H1 (cell line): ENCODE measurements at regions not wholly inside any gene's neighbourhood (a gene's known extent, or its start where the extent isn't known, plus 50 kb on each side); places are given as distances from the start of the nearest gene placed in this dataset.

Experiments used
- CTCF ChIA-PET: fragments of 300-600 bp; sonication (Branson Sonifier 250); formaldehyde crosslinking; loops from one replicate; lab custom pipeline; 2021; ENCODE audit not compliant: partially characterized antibody; lab: Charles Lee
- POLR2A ChIA-PET: fragments of 300-600 bp; sonication (Branson Sonifier 250); formaldehyde crosslinking; loops from one replicate; lab custom pipeline; 2021; ENCODE audit warnings: inconsistent platforms; ENCODE audit not compliant: partially characterized antibody; lab: Charles Lee
- DNase-seq, 2 experiments: peaks; one replicate each; pipeline versions ENCODE4 v3.0.0 to v3.0.0-alpha.2; 2010 to 2022; ENCODE audit warnings: low spot score in 2 of 2, low read depth in 1 of 2, mixed read lengths in 1 of 2
- FAIRE-seq: peaks from 2 replicates; lab custom pipeline; 2011; peaks lifted over from hg19 to GRCh38; lab: Jason Lieb, UNC
- H2AFZ ChIP-seq: 2 replicates; pipeline ENCODE4 v1.8.1; 2012; ENCODE audit warnings: low read length, inconsistent platforms
- H2AK5ac ChIP-seq: 2 replicates; pipeline ENCODE4 v1.6.1; 2013; ENCODE audit warnings: low read depth, low read length
- H2BK120ac ChIP-seq: replicated peaks from 2 replicates; pipeline ENCODE3; 2013; ENCODE audit warnings: low read depth, low read length, inconsistent platforms
- H2BK12ac ChIP-seq: 2 replicates; pipeline ENCODE4 v1.6.1; 2013; ENCODE audit warnings: low read depth, low read length
- H2BK15ac ChIP-seq: 2 replicates; pipeline ENCODE4 v1.6.1; 2013; ENCODE audit warnings: low read length
- H2BK20ac ChIP-seq: 2 replicates; pipeline ENCODE4 v1.6.1; 2013; ENCODE audit warnings: low read length
- H2BK5ac ChIP-seq: 2 replicates; pipeline ENCODE4 v1.6.1; 2013; ENCODE audit warnings: low read depth, low read length
- H3K14ac ChIP-seq: 2 replicates; pipeline ENCODE4 v1.6.1; 2013; ENCODE audit warnings: inconsistent platforms; ENCODE audit not compliant: insufficient read length
- H3K18ac ChIP-seq: 2 replicates; pipeline ENCODE4 v1.6.1; 2013; ENCODE audit warnings: low read length; ENCODE audit errors: extremely low read depth
- H3K23ac ChIP-seq: 2 replicates; pipeline ENCODE4 v1.6.1; 2013; ENCODE audit warnings: inconsistent platforms; ENCODE audit not compliant: insufficient read length
- H3K23me2 ChIP-seq: 2 replicates; pipeline ENCODE4 v1.6.1; 2013; ENCODE audit warnings: low read depth, low read length
- H3K27ac ChIP-seq: 2 replicates; pipeline ENCODE4 v1.6.1; 2011; ENCODE audit warnings: low read depth, low read length, inconsistent platforms
- H3K27me3 ChIP-seq, 4 experiments: replicated peaks in 1 of 4; 1 replicate in 1 of 4; 2 replicates in 3 of 4; pipeline versions ENCODE4 v1.6.1 to v1.8.1; 2011 to 2013; ENCODE audit warnings: low read length in 3 of 4, mild to moderate bottlenecking in 3 of 4, inconsistent platforms in 2 of 4, mixed read lengths in 2 of 4, moderate library complexity in 1 of 4; ENCODE audit not compliant: control insufficient read depth in 3 of 4, insufficient read depth in 3 of 4; ENCODE audit errors: extremely low read depth in 1 of 4
- H3K36me3 ChIP-seq, 4 experiments: 2 replicates each; pipeline versions ENCODE4 v1.6.1 to v1.8.1; 2011 to 2013; ENCODE audit warnings: mild to moderate bottlenecking in 4 of 4, low read length in 3 of 4, moderate library complexity in 2 of 4, control low read depth in 1 of 4, inconsistent platforms in 1 of 4; ENCODE audit not compliant: insufficient read depth in 4 of 4, control insufficient read depth in 2 of 4
- H3K4ac ChIP-seq: replicated peaks from 2 replicates; pipeline ENCODE3; 2013; ENCODE audit warnings: low read length, low read depth, mixed read lengths, inconsistent platforms; ENCODE audit not compliant: insufficient read length
- H3K4me1 ChIP-seq, 4 experiments: replicated peaks in 1 of 4; 1 replicate in 1 of 4; 2 replicates in 3 of 4; pipeline versions ENCODE4 v1.6.1 to v1.8.1; 2011 to 2013; ENCODE audit warnings: low read length in 3 of 4, inconsistent platforms in 2 of 4, mixed read lengths in 1 of 4; ENCODE audit not compliant: insufficient read depth in 4 of 4, control insufficient read depth in 3 of 4
- H3K4me2 ChIP-seq, 2 experiments: 2 replicates each; pipeline versions ENCODE4 v1.6.1 to v1.8.1; 2011 to 2013; ENCODE audit warnings: low read depth in 2 of 2, low read length in 2 of 2, control low read depth in 1 of 2, inconsistent platforms in 1 of 2, mild to moderate bottlenecking in 1 of 2; ENCODE audit not compliant: insufficient read depth in 1 of 2
- H3K4me3 ChIP-seq, 4 experiments: fragments of 200-600, 300-600 bp in 1 of 4; sonication (generic), shearing (Covaris generic), sonication (Bioruptor Twin) in 1 of 4; 2 replicates each; pipeline versions ENCODE4 v1.5.1 to v1.8.1; 2011 to 2016; ENCODE audit warnings: low read length in 4 of 4, low read depth in 3 of 4, control low read depth in 2 of 4, inconsistent platforms in 2 of 4, mild to moderate bottlenecking in 2 of 4, mixed read lengths in 1 of 4, moderate library complexity in 1 of 4; ENCODE audit not compliant: insufficient read depth in 2 of 4; ENCODE audit errors: extremely low read depth in 1 of 4
- H3K56ac ChIP-seq: replicated peaks from 2 replicates; pipeline ENCODE3; 2013; ENCODE audit warnings: low read depth, mild to moderate bottlenecking, mixed read lengths, low read length, inconsistent platforms; ENCODE audit not compliant: insufficient read length
- H3K79me1 ChIP-seq: 2 replicates; pipeline ENCODE4 v1.6.1; 2013; ENCODE audit warnings: low read depth, low read length, control low read depth
- H3K79me2 ChIP-seq, 2 experiments: 2 replicates each; pipeline versions ENCODE4 v1.6.1 to v1.8.1; 2012 to 2013; ENCODE audit warnings: low read length in 2 of 2, mild to moderate bottlenecking in 2 of 2, inconsistent platforms in 1 of 2; ENCODE audit not compliant: insufficient read depth in 2 of 2, control insufficient read depth in 1 of 2
- H3K9ac ChIP-seq, 4 experiments: replicated peaks in 1 of 4; 1 replicate in 1 of 4; 2 replicates in 3 of 4; pipeline versions ENCODE4 v1.6.1 to v1.8.1; 2011 to 2013; ENCODE audit warnings: low read depth in 3 of 4, low read length in 3 of 4, control low read depth in 2 of 4, mild to moderate bottlenecking in 2 of 4, moderate library complexity in 2 of 4, inconsistent platforms in 1 of 4; ENCODE audit errors: extremely low read depth in 1 of 4
- H3K9me3 ChIP-seq, 2 experiments: 2 replicates each; pipeline versions ENCODE4 v1.6.1 to v1.8.1; 2012 to 2013; ENCODE audit warnings: mild to moderate bottlenecking in 2 of 2, moderate library complexity in 2 of 2, control low read depth in 1 of 2, inconsistent platforms in 1 of 2, low read depth in 1 of 2, low read length in 1 of 2, mixed read lengths in 1 of 2; ENCODE audit not compliant: insufficient read depth in 2 of 2
- H4K20me1 ChIP-seq, 2 experiments: replicated peaks in 1 of 2; 2 replicates each; pipeline versions ENCODE3 to v1.8.1; 2011 to 2013; ENCODE audit warnings: inconsistent platforms in 2 of 2, low read length in 2 of 2, mild to moderate bottlenecking in 1 of 2; ENCODE audit not compliant: insufficient read depth in 2 of 2, control insufficient read depth in 1 of 2
- H4K5ac ChIP-seq: 2 replicates; pipeline ENCODE4 v1.6.1; 2013; ENCODE audit warnings: low read length, low read depth, mixed read lengths, inconsistent platforms; ENCODE audit not compliant: insufficient read length
- H4K8ac ChIP-seq: 2 replicates; pipeline ENCODE4 v1.8.0; 2013; ENCODE audit warnings: mild to moderate bottlenecking, moderate library complexity, low read length, inconsistent platforms; ENCODE audit not compliant: insufficient read depth; ENCODE audit errors: extremely low read depth
- H4K91ac ChIP-seq: replicated peaks from 2 replicates; pipeline ENCODE3; 2013; ENCODE audit warnings: low read length, mixed read lengths, inconsistent platforms; ENCODE audit not compliant: insufficient read length
- CBX8 ChIP-seq: fragments of 300-800, 300-1000 bp; sonication (generic); IDR thresholded peaks from 2 replicates; pipeline ENCODE4 v1.7.1; 2016; ENCODE audit warnings: low read depth, low read length, borderline replicate concordance
- EGR1 ChIP-seq: IDR thresholded peaks from 2 replicates; pipeline ENCODE4 v1.6.1; 2011; ENCODE audit warnings: low read depth, low read length, borderline replicate concordance
- FOSL1 ChIP-seq: IDR thresholded peaks from 2 replicates; pipeline ENCODE4 v1.6.1; 2011; ENCODE audit warnings: mild to moderate bottlenecking, low read depth, low read length, moderate library complexity; ENCODE audit not compliant: insufficient read depth
- GTF2F1 ChIP-seq: IDR thresholded peaks from 2 replicates; pipeline ENCODE4 v1.6.1; 2012; ENCODE audit warnings: low read depth, low read length, improper control_type of control experiment, borderline replicate concordance
- JUND ChIP-seq: IDR thresholded peaks from 2 replicates; pipeline ENCODE4 v1.6.1; 2011; ENCODE audit warnings: mild to moderate bottlenecking, improper control_type of control experiment, low read length
- KDM5A ChIP-seq: fragments of 200-600 bp; IDR thresholded peaks from 2 replicates; pipeline ENCODE4 v1.7.1; 2012; ENCODE audit warnings: mild to moderate bottlenecking, low read length, inconsistent platforms, mixed read lengths
- MAX ChIP-seq: IDR thresholded peaks from 2 replicates; pipeline ENCODE4 v1.6.1; 2012; ENCODE audit warnings: inconsistent platforms
- POLR2A ChIP-seq, 2 experiments: IDR thresholded peaks; 1 replicate in 1 of 2; 2 replicates in 1 of 2; pipeline ENCODE4 v1.6.1; 2011; ENCODE audit warnings: low read depth in 2 of 2, low read length in 2 of 2, mild to moderate bottlenecking in 2 of 2; ENCODE audit errors: control extremely low read depth in 1 of 2
- POU5F1 ChIP-seq: IDR thresholded peaks from 2 replicates; pipeline ENCODE4 v1.6.1; 2011; ENCODE audit warnings: low read depth, mild to moderate bottlenecking, low read length, moderate library complexity
- RAD21 ChIP-seq, 2 experiments: IDR thresholded peaks in 1 of 2; conservative IDR thresholded peaks in 1 of 2; 2 replicates each; pipeline ENCODE4 v1.6.1; 2011; ENCODE audit warnings: low read depth in 2 of 2, low read length in 2 of 2, improper control_type of control experiment in 1 of 2, inconsistent platforms in 1 of 2, mild to moderate bottlenecking in 1 of 2, moderate library complexity in 1 of 2
- SUZ12 ChIP-seq: fragments of 200-600 bp; sonication (generic); IDR thresholded peaks from 2 replicates; pipeline ENCODE4 v1.6.1; 2012; ENCODE audit warnings: mild to moderate bottlenecking, inconsistent platforms, low read length, moderate library complexity, mixed read lengths
- TAF1 ChIP-seq: IDR thresholded peaks from 2 replicates; pipeline ENCODE4 v1.6.1; 2011; ENCODE audit warnings: mild to moderate bottlenecking, low read depth, low read length
- TBP ChIP-seq: IDR thresholded peaks from 2 replicates; pipeline ENCODE4 v1.6.1; 2011; ENCODE audit warnings: low read depth, low read length, improper control_type of control experiment
- USF2 ChIP-seq: IDR thresholded peaks from 2 replicates; pipeline ENCODE4 v1.6.1; 2011; ENCODE audit warnings: low read length, improper control_type of control experiment
- WGBS, 2 experiments: shearing (Covaris generic) in 1 of 2; methylation state at CpG; one replicate each; pipeline versions ENCODE4 v1.1.6 to v1.1.7; 2013 to 2015; ENCODE audit warnings: low lambda C conversion rate in 2 of 2, mixed read lengths in 2 of 2, inconsistent platforms in 1 of 2, low coverage in 1 of 2, missing lambda C conversion rate in 1 of 2; ENCODE audit not compliant: insufficient replicate concordance in 2 of 2, insufficient coverage in 1 of 2, insufficient read length in 1 of 2; ENCODE audit errors: extremely low coverage in 1 of 2, missing lambda C conversion rate in 1 of 2; 5-methylcytosine and 5-hydroxymethylcytosine counted together

GRCh38 chr4:141922236-141922635, 285.9 kb downstream of the IL15 start:
- H2AK5ac ChIP-seq, result no peak overlapping the region
- ChIA-PET POLR2A (no interaction called here), CTCF (no interaction called here)
- H3K27ac ChIP-seq, result no peak overlapping the region
- no peak overlapping the region for H2BK5ac ChIP-seq
- no peak overlapping the region for H4K8ac ChIP-seq
- H3K4ac ChIP-seq, result no peak overlapping the region
- no peak overlapping the region for H2BK120ac ChIP-seq
- no peaks in the 10 kb centered on the region for H3K23me2 ChIP-seq
- H2BK12ac ChIP-seq, result no peak overlapping the region
- H2BK20ac ChIP-seq, result no peak overlapping the region
- no peak for FAIRE-seq
- H4K20me1 ChIP-seq, result no peaks in the 10 kb centered on the region
- H3K56ac ChIP-seq, result no peak overlapping the region
- no peak overlapping the region for H2BK15ac ChIP-seq
- no peaks in the 10 kb centered on the region for H3K79me2 ChIP-seq
- no peaks in the 10 kb centered on the region for H3K79me1 ChIP-seq
- H3K4me3 ChIP-seq, result no peak overlapping the region
- no peaks in the 10 kb centered on the region for H3K27me3 ChIP-seq
- H2AFZ ChIP-seq, result no peak overlapping the region
- H3K4me1 ChIP-seq, result no peaks in the 10 kb centered on the region
- H3K9me3 ChIP-seq, result no peaks in the 10 kb centered on the region
- H4K91ac ChIP-seq, result no peak overlapping the region
- no peak overlapping the region for H3K23ac ChIP-seq
- no peak overlapping the region for H4K5ac ChIP-seq
- H3K36me3 ChIP-seq, result no peaks in the 10 kb centered on the region
- no peak for DNase-seq
- 91% methylated on average over 2 of the region's 2 CpGs; no CpG with 5 or more reads in 1 of the 2 experiments for WGBS, 2 experiments
- H3K4me2 ChIP-seq, result no peak overlapping the region
- H3K14ac ChIP-seq, result no peak overlapping the region
- no peak overlapping the region for H3K9ac ChIP-seq
- no peak overlapping the region for H3K18ac ChIP-seq
- TF ChIP-seq TBP (no peak), MAX (no peak), POLR2A (IDR thresholded peaks at IDR 0.05; ENCODE audit: control extremely low read depth in 1 of 2, low read depth in 2 of 2, low read length in 2 of 2) (no peak), FOSL1 (no peak), KDM5A (no peak), SUZ12 (no peak), RAD21 (IDR thresholded peaks at IDR 0.05 in 1 of 2, conservative IDR thresholded peaks at IDR 0.05 in 1 of 2; ENCODE audit: low read depth in 2 of 2, low read length in 2 of 2) (no peak), USF2 (no peak), EGR1 (no peak), GTF2F1 (no peak), TAF1 (no peak), JUND (no peak), POU5F1 (no peak), CBX8 (no peak)
